Stimulated activated CD4-positive, alpha-beta T cell treated with anti-CD3 and anti-CD28 coated beads, Interleukin-2, amount 100 ng/mL, for 4 hours (primary cell): ENCODE measurements at regions not wholly inside any gene's neighbourhood (a gene's known extent, or its start where the extent isn't known, plus 50 kb on each side); places are given as distances from the start of the nearest gene placed in this dataset.

Experiments used
- DNase-seq: peaks from one replicate; pipeline ENCODE4 v3.0.0-alpha.2; 2020; ENCODE audit warnings: low read depth

GRCh38 chr9:129380961-129381401 is 202.9 kb upstream of the IER5L start:
- DNase-seq, result no peak

- DNase-seq, result no peak
These were observed 201.8 kb upstream of the IER5L start for GRCh38 chr9:129379886-129380285.

GRCh38 chr9:129379181-129379836 is 201.2 kb upstream of the IER5L start:
- no peak for DNase-seq

GRCh38 chr9:129377931-129378661 is 200.0 kb upstream of the IER5L start:
- no peak for DNase-seq

GRCh38 chr9:129377181-129377580 is 199.1 kb upstream of the IER5L start:
- DNase-seq, result no peak

- no peak for DNase-seq
These were observed 197.8 kb upstream of the IER5L start for GRCh38 chr9:129375845-129376244.

GRCh38 chr9:129374651-129375050 is 196.6 kb upstream of the IER5L start:
- DNase-seq, result no peak

GRCh38 chr9:129374231-129374630 is 196.2 kb upstream of the IER5L start:
- DNase-seq, result no peak

- no peak for DNase-seq
These were observed 195.3 kb upstream of the IER5L start for GRCh38 chr9:129373361-129373760.

- no peak for DNase-seq
These were observed 192.7 kb upstream of the IER5L start for GRCh38 chr9:129370770-129371169.

- DNase-seq, result no peak
These were observed 190.4 kb upstream of the IER5L start for GRCh38 chr9:129368444-129368978.

- DNase-seq, result no peak
These were observed 189.2 kb upstream of the IER5L start for GRCh38 chr9:129367287-129367686.

GRCh38 chr9:129365196-129365595 is 187.1 kb upstream of the IER5L start:
- no peak for DNase-seq

GRCh38 chr9:129363216-129363873 is 185.3 kb upstream of the IER5L start:
- no peak for DNase-seq

GRCh38 chr9:129362287-129363000 is 184.4 kb upstream of the IER5L start:
- DNase-seq, result no peak

GRCh38 chr9:129361196-129361595 is 183.1 kb upstream of the IER5L start:
- no peak for DNase-seq

- no peak for DNase-seq
These were observed 182.0 kb upstream of the IER5L start for GRCh38 chr9:129359916-129360536.

GRCh38 chr9:129359162-129359811 is 181.2 kb upstream of the IER5L start:
- DNase-seq, result no peak

- no peak for DNase-seq
These were observed 180.6 kb upstream of the IER5L start for GRCh38 chr9:129358621-129359154.

- no peak for DNase-seq
These were observed 179.7 kb upstream of the IER5L start for GRCh38 chr9:129357773-129358245.
